SK-N-SH (cell line): ENCODE measurements at regions not wholly inside any gene's neighbourhood (a gene's known extent, or its start where the extent isn't known, plus 50 kb on each side); places are given as distances from the start of the nearest gene placed in this dataset.

Experiments
- CTCF ChIA-PET: fragments of 300-600, 350-600 bp; formaldehyde crosslinking; extraction: SDS; loops from one replicate; lab custom pipeline; 2021; lab: Yijun Ruan, JAX
- POLR2A ChIA-PET: fragments of 350-600 bp; sonication (Branson Sonifier 250); formaldehyde crosslinking; extraction: SDS; loops from one replicate; lab custom pipeline; 2020; ENCODE audit warnings: antibody characterized with exemption, inconsistent platforms; lab: Yijun Ruan, JAX
- DNase-seq: peaks from one replicate; pipeline ENCODE4 v3.0.0; 2012
- H2AFZ ChIP-seq: fragments of 200-600 bp; sonication (generic); 2 replicates; pipeline ENCODE4 v1.8.1; 2016; ENCODE audit warnings: antibody characterized with exemption, mild to moderate bottlenecking, low read depth
- H3F3A ChIP-seq: fragments of 200-600 bp; sonication (generic); replicated peaks from 2 replicates; pipeline ENCODE3; 2016; ENCODE audit warnings: antibody characterized with exemption, mild to moderate bottlenecking; ENCODE audit not compliant: insufficient read depth
- H3K27ac ChIP-seq, 2 experiments: fragments of 200-500 bp in 1 of 2; fragments of 200-600 bp in 1 of 2; sonication (Bioruptor generic) in 1 of 2; sonication (generic), shearing (Covaris generic) in 1 of 2; 2 replicates each; pipeline versions ENCODE4 v1.5.1 to v1.6.1; 2014 to 2016; ENCODE audit warnings: low read depth in 2 of 2, inconsistent platforms in 1 of 2, low read length in 1 of 2, mild to moderate bottlenecking in 1 of 2, mixed read lengths in 1 of 2
- H3K27me3 ChIP-seq: fragments of 200-600 bp; sonication (generic), shearing (Covaris generic); 2 replicates; pipeline ENCODE4 v1.6.1; 2016; ENCODE audit warnings: mixed run types; ENCODE audit not compliant: insufficient read depth
- H3K36me3 ChIP-seq, 2 experiments: fragments of 200-500 bp in 1 of 2; fragments of 200-600 bp in 1 of 2; sonication (Bioruptor generic) in 1 of 2; sonication (generic) in 1 of 2; replicated peaks in 1 of 2; 2 replicates each; pipeline versions ENCODE3 to v1.5.1; 2014 to 2016; ENCODE audit warnings: low read length in 1 of 2, mild to moderate bottlenecking in 1 of 2; ENCODE audit not compliant: insufficient read depth in 2 of 2, control insufficient read depth in 1 of 2
- H3K4me1 ChIP-seq, 2 experiments: fragments of 200-500 bp in 1 of 2; fragments of 200-600 bp in 1 of 2; sonication (Bioruptor generic) in 1 of 2; sonication (generic), shearing (Covaris generic) in 1 of 2; 2 replicates each; pipeline versions ENCODE4 v1.5.1 to v1.6.1; 2014 to 2016; ENCODE audit warnings: low read depth in 1 of 2, low read length in 1 of 2, mixed run types in 1 of 2; ENCODE audit not compliant: insufficient read depth in 2 of 2, control insufficient read depth in 1 of 2
- H3K4me2 ChIP-seq: fragments of 200-600 bp; sonication (generic), shearing (Covaris generic); 2 replicates; pipeline ENCODE4 v1.6.1; 2017; ENCODE audit warnings: mixed run types
- H3K4me3 ChIP-seq, 2 experiments: fragments of 200-500 bp in 1 of 2; fragments of 200-600 bp in 1 of 2; sonication (Bioruptor generic) in 1 of 2; sonication (generic), shearing (Covaris generic) in 1 of 2; 2 replicates each; pipeline versions ENCODE4 v1.5.1 to v1.8.1; 2014 to 2016; ENCODE audit warnings: low read depth in 2 of 2, inconsistent platforms in 1 of 2, low read length in 1 of 2, mild to moderate bottlenecking in 1 of 2, mixed read lengths in 1 of 2, moderate library complexity in 1 of 2
- H3K79me2 ChIP-seq: fragments of 200-600 bp; sonication (generic); 2 replicates; pipeline ENCODE4 v1.8.1; 2017; ENCODE audit warnings: mild to moderate bottlenecking; ENCODE audit not compliant: insufficient read depth
- H3K9ac ChIP-seq: fragments of 200-600 bp; sonication (generic); 2 replicates; pipeline ENCODE4 v1.6.1; 2017; ENCODE audit warnings: mixed run types
- H3K9me2 ChIP-seq: fragments of 200-600 bp; sonication (generic); 2 replicates; pipeline ENCODE4 v1.6.1; 2017; ENCODE audit warnings: mixed run types
- H3K9me3 ChIP-seq: fragments of 200-600 bp; sonication (generic); 2 replicates; pipeline ENCODE4 v1.6.1; 2017; ENCODE audit warnings: mixed run types, mild to moderate bottlenecking, moderate library complexity
- H4K20me1 ChIP-seq: fragments of 200-600 bp; sonication (generic); 2 replicates; pipeline ENCODE4 v1.6.1; 2017; ENCODE audit warnings: mild to moderate bottlenecking, mixed run types; ENCODE audit not compliant: insufficient read depth
- EP300 ChIP-seq, 2 experiments: IDR thresholded peaks; 2 replicates each; pipeline versions ENCODE4 v1.4.0 to v1.6.1; 2012; ENCODE audit warnings: borderline replicate concordance in 1 of 2, low read depth in 1 of 2, low read length in 1 of 2
- EZH2phosphoT487 ChIP-seq: fragments of 200-600 bp; sonication (generic); IDR thresholded peaks from 2 replicates; pipeline ENCODE4 v1.6.1; 2017; ENCODE audit warnings: low read depth, mixed run types, mild to moderate bottlenecking, antibody characterized with exemption, moderate library complexity, borderline replicate concordance
- FOXJ3 ChIP-seq: sonication (generic); formaldehyde crosslinking; IDR thresholded peaks from 2 replicates; pipeline ENCODE4 v1.5.1; 2020; ENCODE audit warnings: mild to moderate bottlenecking, missing genetic modification reagents
- IRF3 ChIP-seq: fragments of 150-350 bp; IDR thresholded peaks from 2 replicates; pipeline ENCODE4 v1.6.1; 2016; ENCODE audit warnings: mild to moderate bottlenecking, low read depth, low read length
- JUND ChIP-seq: IDR thresholded peaks from 2 replicates; pipeline ENCODE4 v1.4.0; 2012
- POLR2AphosphoS5 ChIP-seq: IDR thresholded peaks from 2 replicates; pipeline ENCODE4 v1.6.1; 2012; ENCODE audit warnings: low read depth, low read length
- RCOR1 ChIP-seq: fragments of 150-350 bp; IDR thresholded peaks from 2 replicates; pipeline ENCODE4 v1.6.1; 2017; ENCODE audit warnings: antibody characterized with exemption, low read length
- SIN3A ChIP-seq: IDR thresholded peaks from 2 replicates; pipeline ENCODE4 v1.6.1; 2012; ENCODE audit warnings: low read depth, mild to moderate bottlenecking, low read length, moderate library complexity, borderline replicate concordance
- SMC3 ChIP-seq: IDR thresholded peaks from 2 replicates; pipeline ENCODE4 v1.6.1; 2012; ENCODE audit warnings: low read depth, low read length, improper control_type of control experiment
- TAF1 ChIP-seq: IDR thresholded peaks from 2 replicates; pipeline ENCODE4 v1.6.1; 2012; ENCODE audit warnings: low read depth, mild to moderate bottlenecking, low read length, moderate library complexity, borderline replicate concordance
- WGBS: methylation state at CpG from one replicate; pipeline ENCODE4 v1.1.6; 2017; ENCODE audit warnings: low lambda C conversion rate; 5-methylcytosine and 5-hydroxymethylcytosine counted together
- TF ChIP-seq, protein P1 (sequence below): IDR thresholded peaks from 2 replicates; pipeline ENCODE4 v1.4.0; 2012; ENCODE audit warnings: low read depth, borderline replicate concordance

GRCh38 chr4:130147641-130148040 is 1051.7 kb downstream of the C4orf33 start:
- no peaks in the 10 kb centered on the region for H3K79me2 ChIP-seq
- ChIA-PET POLR2A (no interaction called here), CTCF (no interaction called here)
- H3K27me3 ChIP-seq = no peaks in the 10 kb centered on the region
- TF ChIP-seq EZH2phosphoT487 (no peak), RCOR1 (no peak), SMC3 (no peak), FOXJ3 (no peak), JUND (no peak), TAF1 (no peak), EP300 (IDR thresholded peaks at IDR 0.05; ENCODE audit: borderline replicate concordance in 1 of 2, low read depth in 1 of 2, low read length in 1 of 2) (no peak), POLR2AphosphoS5 (no peak)
- TF ChIP-seq, protein P1, sequence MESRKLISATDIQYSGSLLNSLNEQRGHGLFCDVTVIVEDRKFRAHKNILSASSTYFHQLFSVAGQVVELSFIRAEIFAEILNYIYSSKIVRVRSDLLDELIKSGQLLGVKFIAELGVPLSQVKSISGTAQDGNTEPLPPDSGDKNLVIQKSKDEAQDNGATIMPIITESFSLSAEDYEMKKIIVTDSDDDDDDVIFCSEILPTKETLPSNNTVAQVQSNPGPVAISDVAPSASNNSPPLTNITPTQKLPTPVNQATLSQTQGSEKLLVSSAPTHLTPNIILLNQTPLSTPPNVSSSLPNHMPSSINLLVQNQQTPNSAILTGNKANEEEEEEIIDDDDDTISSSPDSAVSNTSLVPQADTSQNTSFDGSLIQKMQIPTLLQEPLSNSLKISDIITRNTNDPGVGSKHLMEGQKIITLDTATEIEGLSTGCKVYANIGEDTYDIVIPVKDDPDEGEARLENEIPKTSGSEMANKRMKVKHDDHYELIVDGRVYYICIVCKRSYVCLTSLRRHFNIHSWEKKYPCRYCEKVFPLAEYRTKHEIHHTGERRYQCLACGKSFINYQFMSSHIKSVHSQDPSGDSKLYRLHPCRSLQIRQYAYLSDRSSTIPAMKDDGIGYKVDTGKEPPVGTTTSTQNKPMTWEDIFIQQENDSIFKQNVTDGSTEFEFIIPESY = no peak
- no peaks in the 10 kb centered on the region for H3K36me3 ChIP-seq
- no peak for DNase-seq
- H3K27ac ChIP-seq = no peak overlapping the region
- H2AFZ ChIP-seq = no peak overlapping the region
- H3K9me2 ChIP-seq = no peaks in the 10 kb centered on the region
- H3K4me3 ChIP-seq = no peak overlapping the region
- H3K4me1 ChIP-seq = no peaks in the 10 kb centered on the region
- no peaks in the 10 kb centered on the region for H3K9me3 ChIP-seq
- H3F3A ChIP-seq = no peaks in the 10 kb centered on the region
- H4K20me1 ChIP-seq = no peaks in the 10 kb centered on the region
- 25% methylated on average over 2 of the region's 2 CpGs for WGBS
- H3K4me2 ChIP-seq = no peak overlapping the region
- H3K9ac ChIP-seq = no peak overlapping the region

GRCh38 chr4:130154901-130155300 is 1058.9 kb downstream of the C4orf33 start:
- Histone ChIP-seq H3K9ac (no peak overlapping the region), H2AFZ (no peak overlapping the region), H3K27ac (no peak overlapping the region), H3K4me2 (no peak overlapping the region), H3K9me2 (no peaks in the 10 kb centered on the region), H3F3A (no peaks in the 10 kb centered on the region), H3K4me3 (no peak overlapping the region), H3K79me2 (no peaks in the 10 kb centered on the region), H3K36me3 (no peaks in the 10 kb centered on the region), H3K4me1 (no peaks in the 10 kb centered on the region), H3K27me3 (no peaks in the 10 kb centered on the region), H4K20me1 (no peaks in the 10 kb centered on the region), H3K9me3 (no peaks in the 10 kb centered on the region)
- DNase-seq = no peak
- WGBS = 9% methylated on average over 2 of the region's 2 CpGs
- ChIA-PET POLR2A (no interaction called here), CTCF (no interaction called here)
- TF ChIP-seq SIN3A = no peak
- TF ChIP-seq IRF3 = no peak
